Uterus (tissue), 3 donors: ENCODE measurements at regions not wholly inside any gene's neighbourhood (a gene's known extent, or its start where the extent isn't known, plus 50 kb on each side); places are given as distances from the start of the nearest gene placed in this dataset.

Experiments
- DNase-seq, 2 donors: peaks; one replicate each; pipeline ENCODE4 v3.0.0-alpha.2; 2019 to 2020
- H3K27ac ChIP-seq, 2 donors: fragments of 200-600 bp; sonication (generic); 1 replicate in 1 of 2; 2 replicates in 1 of 2; pipeline ENCODE4 v1.5.1; 2016 to 2018
- H3K27me3 ChIP-seq, 2 donors: fragments of 200-600 bp; sonication (generic); one replicate each; pipeline ENCODE4 v1.5.1; 2018 to 2019; ENCODE audit warnings: control low read depth in 1 of 2
- H3K36me3 ChIP-seq, 2 donors: fragments of 200-600 bp; sonication (generic); one replicate each; pipeline ENCODE4 v1.5.1; 2019; ENCODE audit warnings: control low read depth in 1 of 2
- H3K4me1 ChIP-seq, 2 donors: fragments of 200-600 bp; sonication (generic); one replicate each; pipeline ENCODE4 v1.5.1; 2018 to 2019; ENCODE audit warnings: control low read depth in 1 of 2
- H3K4me3 ChIP-seq, 2 donors: fragments of 200-600 bp; sonication (generic); 1 replicate in 1 of 2; 2 replicates in 1 of 2; pipeline ENCODE4 v1.5.1; 2018 to 2019; ENCODE audit warnings: mild to moderate bottlenecking in 1 of 2
- H3K9me3 ChIP-seq, 2 donors: fragments of 200-600 bp; sonication (generic); one replicate each; pipeline ENCODE4 v1.5.1; 2019; ENCODE audit warnings: control low read depth in 1 of 2
- POLR2A ChIP-seq, 2 donors: fragments of 450-650 bp; IDR thresholded peaks; one replicate each; pipeline ENCODE4 v1.6.1; 2016; ENCODE audit warnings: antibody characterized with exemption in 2 of 2, mild to moderate bottlenecking in 1 of 2, moderate library complexity in 1 of 2
- intact Hi-C: fragments of 100-400 bp; cut with DNase I; formaldehyde crosslinking; loops from one replicate; pipeline ENCODE4 v1.15.1; 2023; ENCODE audit warnings: low total_unique reads
- TF ChIP-seq, protein P1 (sequence below), 4 experiments: fragments of 200-600 bp in 2 of 4; fragments of 450-650 bp in 2 of 4; sonication (generic) in 2 of 4; IDR thresholded peaks; one replicate each; pipeline ENCODE4 v1.5.1; 2016 to 2019; ENCODE audit warnings: antibody characterized with exemption in 4 of 4, mild to moderate bottlenecking in 2 of 4, moderate library complexity in 1 of 4
- donor health status: DM: yes; HTN: yes; CAD: no.

DNA sequence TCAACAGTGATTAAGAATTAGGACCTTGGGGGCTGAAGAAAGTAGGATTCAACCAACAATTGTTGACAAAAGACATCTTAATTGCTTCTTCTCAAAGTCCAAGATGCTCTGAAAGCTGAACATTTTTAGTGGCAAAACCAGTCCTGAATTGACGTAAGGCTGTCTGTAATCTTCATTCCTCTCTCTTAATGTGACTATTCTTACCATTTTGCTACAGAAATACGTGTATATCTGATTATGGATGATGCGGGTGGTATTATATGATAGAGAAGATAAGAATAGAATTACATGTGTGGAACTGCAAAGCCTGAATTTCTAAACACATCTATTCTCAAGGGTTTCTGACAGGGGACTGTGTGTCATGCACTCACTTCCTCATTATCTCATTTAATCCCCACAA lies 130.3 kb upstream of the SASH1 start:
- Histone ChIP-seq H3K27me3 (no peaks in the 10 kb centered on the region), H3K36me3 (no peaks in the 10 kb centered on the region), H3K4me1 (no peaks in the 10 kb centered on the region), H3K4me3 (no peak overlapping the region), H3K9me3 (no peaks in the 10 kb centered on the region), H3K27ac (no peak overlapping the region)
- DNase-seq, result no peak
- TF ChIP-seq, protein P1, sequence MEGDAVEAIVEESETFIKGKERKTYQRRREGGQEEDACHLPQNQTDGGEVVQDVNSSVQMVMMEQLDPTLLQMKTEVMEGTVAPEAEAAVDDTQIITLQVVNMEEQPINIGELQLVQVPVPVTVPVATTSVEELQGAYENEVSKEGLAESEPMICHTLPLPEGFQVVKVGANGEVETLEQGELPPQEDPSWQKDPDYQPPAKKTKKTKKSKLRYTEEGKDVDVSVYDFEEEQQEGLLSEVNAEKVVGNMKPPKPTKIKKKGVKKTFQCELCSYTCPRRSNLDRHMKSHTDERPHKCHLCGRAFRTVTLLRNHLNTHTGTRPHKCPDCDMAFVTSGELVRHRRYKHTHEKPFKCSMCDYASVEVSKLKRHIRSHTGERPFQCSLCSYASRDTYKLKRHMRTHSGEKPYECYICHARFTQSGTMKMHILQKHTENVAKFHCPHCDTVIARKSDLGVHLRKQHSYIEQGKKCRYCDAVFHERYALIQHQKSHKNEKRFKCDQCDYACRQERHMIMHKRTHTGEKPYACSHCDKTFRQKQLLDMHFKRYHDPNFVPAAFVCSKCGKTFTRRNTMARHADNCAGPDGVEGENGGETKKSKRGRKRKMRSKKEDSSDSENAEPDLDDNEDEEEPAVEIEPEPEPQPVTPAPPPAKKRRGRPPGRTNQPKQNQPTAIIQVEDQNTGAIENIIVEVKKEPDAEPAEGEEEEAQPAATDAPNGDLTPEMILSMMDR (IDR thresholded peaks at IDR 0.05), result no peak
- no peak for TF ChIP-seq POLR2A (IDR thresholded peaks at IDR 0.05)
- intact Hi-C loops, result no loop called here

DNA sequence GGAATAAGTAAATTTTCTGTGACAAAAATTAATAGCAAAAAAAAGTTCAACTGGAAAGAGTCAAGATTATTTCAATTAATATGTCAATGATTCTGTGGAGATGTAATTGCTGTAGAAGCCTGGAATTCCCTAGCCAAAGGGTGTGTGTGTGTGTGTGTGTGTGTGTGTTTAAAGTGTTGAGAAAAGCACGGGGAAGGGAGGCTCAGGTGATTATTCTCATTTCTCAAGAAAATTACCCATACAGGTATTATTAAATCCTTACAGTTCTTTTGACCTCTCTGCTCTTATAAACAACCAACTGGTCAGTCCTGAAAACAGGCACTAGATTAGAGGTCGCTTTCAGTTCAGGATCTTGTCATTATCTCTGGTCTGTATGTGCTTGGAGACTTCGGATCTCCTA lies 129.3 kb upstream of the SASH1 start:
- H3K4me1 ChIP-seq, result no peaks in the 10 kb centered on the region
- H3K4me3 ChIP-seq, result no peak overlapping the region
- intact Hi-C loops, result no loop called here
- H3K27ac ChIP-seq, result no peak overlapping the region
- no peaks in the 10 kb centered on the region for H3K27me3 ChIP-seq
- no peaks in the 10 kb centered on the region for H3K36me3 ChIP-seq
- DNase-seq, result no peak
- no peaks in the 10 kb centered on the region for H3K9me3 ChIP-seq
- TF ChIP-seq, protein P1 (IDR thresholded peaks at IDR 0.05), result no peak
- TF ChIP-seq POLR2A (IDR thresholded peaks at IDR 0.05), result no peak

DNA sequence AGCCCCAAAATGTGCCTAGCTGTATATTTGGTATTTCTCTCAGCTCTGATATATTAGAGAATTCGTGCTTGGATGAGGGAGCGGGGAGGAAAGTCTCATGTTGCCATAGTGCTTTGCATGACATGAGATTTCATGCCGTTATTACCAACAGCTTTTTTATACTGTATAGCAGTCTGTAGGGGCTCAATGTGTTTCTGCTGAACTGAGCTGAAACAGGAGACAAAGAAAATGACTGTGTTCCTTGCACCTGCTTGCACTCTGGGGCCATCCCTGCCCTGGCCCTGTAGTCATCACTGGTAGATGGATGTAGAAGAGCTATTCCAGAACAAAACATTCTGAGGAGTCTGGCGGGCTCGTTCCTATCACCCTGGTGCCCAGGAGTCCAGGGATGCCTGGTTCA lies 128.0 kb upstream of the SASH1 start:
- Histone ChIP-seq H3K9me3 (no peaks in the 10 kb centered on the region), H3K4me1 (no peaks in the 10 kb centered on the region), H3K4me3 (no peak overlapping the region), H3K27me3 (no peaks in the 10 kb centered on the region), H3K27ac (no peak overlapping the region), H3K36me3 (no peaks in the 10 kb centered on the region)
- no peak for TF ChIP-seq POLR2A (IDR thresholded peaks at IDR 0.05)
- TF ChIP-seq, protein P1 (IDR thresholded peaks at IDR 0.05), result no peak
- no peak for DNase-seq
- intact Hi-C loops, result no loop called here

DNA sequence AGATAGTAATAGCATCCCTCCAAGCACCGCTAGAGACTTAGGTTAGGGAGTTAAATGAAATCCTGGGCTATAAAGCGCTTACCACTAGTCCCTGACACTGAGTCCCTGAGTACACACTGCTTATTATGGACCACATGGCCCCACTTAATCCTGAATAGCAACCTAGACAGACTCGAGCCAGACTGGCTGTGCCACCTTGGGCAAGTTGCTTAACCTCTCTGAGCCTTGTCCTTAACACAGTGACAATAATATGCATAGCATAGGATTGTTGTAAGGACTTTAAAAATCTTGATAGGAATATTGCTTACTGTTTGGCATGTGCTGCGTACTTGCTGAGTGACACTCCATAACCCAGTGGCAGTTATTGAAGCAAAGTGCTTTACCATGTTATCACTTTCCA lies 125.6 kb upstream of the SASH1 start:
- H3K27me3 ChIP-seq, result no peaks in the 10 kb centered on the region
- no peaks in the 10 kb centered on the region for H3K36me3 ChIP-seq
- no peak overlapping the region for H3K27ac ChIP-seq
- no peaks in the 10 kb centered on the region for H3K4me1 ChIP-seq
- TF ChIP-seq, protein P1 (IDR thresholded peaks at IDR 0.05), result no peak
- no peak for TF ChIP-seq POLR2A (IDR thresholded peaks at IDR 0.05)
- no peak for DNase-seq
- no peaks in the 10 kb centered on the region for H3K9me3 ChIP-seq
- H3K4me3 ChIP-seq, result no peak overlapping the region
- intact Hi-C loops, result no loop called here

DNA sequence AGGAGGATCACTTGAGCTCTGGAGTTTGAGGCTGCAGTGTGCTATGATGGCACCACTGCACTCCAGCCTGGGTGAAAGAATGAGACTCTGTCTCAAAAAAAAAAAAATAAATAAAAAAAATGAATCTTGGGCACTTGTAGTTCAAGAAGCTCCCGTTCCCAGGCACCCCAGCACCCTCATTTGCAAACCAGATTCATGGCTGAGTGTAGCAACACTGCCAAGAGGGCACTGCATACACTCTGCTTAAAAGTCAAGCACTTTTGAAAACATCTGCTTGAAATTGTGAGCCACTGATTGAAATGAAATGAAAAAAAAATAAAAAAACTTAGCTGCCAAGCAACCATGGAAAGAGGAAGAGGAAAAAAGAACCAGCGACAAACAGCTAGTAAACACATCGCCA lies 124.7 kb upstream of the SASH1 start:
- no peak overlapping the region for H3K4me3 ChIP-seq
- no peaks in the 10 kb centered on the region for H3K9me3 ChIP-seq
- no peak overlapping the region for H3K27ac ChIP-seq
- H3K27me3 ChIP-seq, result no peaks in the 10 kb centered on the region
- no peak for DNase-seq
- intact Hi-C loops, result no loop called here
- TF ChIP-seq, protein P1 (IDR thresholded peaks at IDR 0.05), result no peak
- TF ChIP-seq POLR2A (IDR thresholded peaks at IDR 0.05), result no peak
- no peaks in the 10 kb centered on the region for H3K4me1 ChIP-seq
- no peaks in the 10 kb centered on the region for H3K36me3 ChIP-seq
